ENCODE measurements at regions not wholly inside any gene's neighbourhood (a gene's known extent, or its start where the extent isn't known, plus 50 kb on each side); places are given as distances from the start of the nearest gene placed in this dataset.
"Not testable (repeated sequence)": the region's sequence is repeated elsewhere in the genome, so short reads cannot be mapped to it uniquely, and the experiment has no call there.

GRCh38 chr22:27314276-27314807 is 487.2 kb downstream of the MN1 start:
- intact Hi-C loops (cut with DNase I): no loop called here
- TF ChIP-seq POLR2A (IDR thresholded peaks at IDR 0.05) (no peak), POLR2AphosphoS5 (IDR thresholded peaks at IDR 0.05; ENCODE audit: insufficient read depth in 1 of 2, low read depth in 1 of 2) (no peak), CTCF (IDR thresholded peaks at IDR 0.05) (no peak)
- DNase-seq (ENCODE audit: extremely low spot score in 2 of 2): no peak
- H3K4me1 ChIP-seq: no peaks in the 10 kb centered on the region
- H3K27me3 ChIP-seq: no peaks in the 10 kb centered on the region
- H3K9me3 ChIP-seq: no peaks in the 10 kb centered on the region
- H3K27ac ChIP-seq: no peak overlapping the region
- H3K4me3 ChIP-seq: no peak overlapping the region
- no peaks in the 10 kb centered on the region for H3K36me3 ChIP-seq

DNA sequence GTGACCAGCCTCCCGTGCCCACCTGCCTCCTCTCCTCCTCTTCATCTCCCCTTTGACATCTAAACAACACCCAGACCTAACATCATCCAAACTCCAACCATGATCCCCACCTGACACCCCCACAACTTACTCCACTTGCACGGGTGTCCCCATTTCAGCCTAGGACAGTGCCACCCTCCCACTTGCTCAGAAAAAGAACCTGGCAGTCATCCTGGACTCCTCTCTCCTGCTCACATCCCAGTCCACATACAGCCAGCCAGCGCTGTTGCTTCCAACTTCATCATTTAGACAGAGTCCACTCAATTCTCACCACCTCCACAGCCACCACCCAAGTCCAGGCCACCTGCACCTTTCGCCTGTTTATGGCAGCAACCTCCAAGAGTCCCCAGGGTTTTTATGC is 485.7 kb downstream of the MN1 start:
- Histone ChIP-seq H3K36me3 (no peaks in the 10 kb centered on the region), H3K4me1 (no peaks in the 10 kb centered on the region), H3K9me3 (no peaks in the 10 kb centered on the region), H3K27me3 (no peaks in the 10 kb centered on the region), H3K4me3 (no peak overlapping the region), H3K27ac (no peak overlapping the region)
- DNase-seq (ENCODE audit: extremely low spot score in 2 of 2): no peak
- TF ChIP-seq POLR2AphosphoS5 (IDR thresholded peaks at IDR 0.05; ENCODE audit: insufficient read depth in 1 of 2, low read depth in 1 of 2): no peak
- intact Hi-C loops (cut with DNase I): no loop called here

- Histone ChIP-seq H3K27ac (no peak overlapping the region), H3K36me3 (no peaks in the 10 kb centered on the region), H3K4me1 (no peaks in the 10 kb centered on the region), H3K4me3 (no peak overlapping the region), H3K9me3 (no peaks in the 10 kb centered on the region), H3K27me3 (no peaks in the 10 kb centered on the region)
- TF ChIP-seq POLR2AphosphoS5 (IDR thresholded peaks at IDR 0.05; ENCODE audit: insufficient read depth in 1 of 2, low read depth in 1 of 2): no peak
- no peak for TF ChIP-seq CTCF (IDR thresholded peaks at IDR 0.05)
- TF ChIP-seq POLR2A (IDR thresholded peaks at IDR 0.05): no peak
- intact Hi-C loops (cut with DNase I): no loop called here
- no peak for DNase-seq (ENCODE audit: extremely low spot score in 2 of 2)
Observed at GRCh38 chr22:27317096-27317495, 484.5 kb downstream of the MN1 start.

DNA sequence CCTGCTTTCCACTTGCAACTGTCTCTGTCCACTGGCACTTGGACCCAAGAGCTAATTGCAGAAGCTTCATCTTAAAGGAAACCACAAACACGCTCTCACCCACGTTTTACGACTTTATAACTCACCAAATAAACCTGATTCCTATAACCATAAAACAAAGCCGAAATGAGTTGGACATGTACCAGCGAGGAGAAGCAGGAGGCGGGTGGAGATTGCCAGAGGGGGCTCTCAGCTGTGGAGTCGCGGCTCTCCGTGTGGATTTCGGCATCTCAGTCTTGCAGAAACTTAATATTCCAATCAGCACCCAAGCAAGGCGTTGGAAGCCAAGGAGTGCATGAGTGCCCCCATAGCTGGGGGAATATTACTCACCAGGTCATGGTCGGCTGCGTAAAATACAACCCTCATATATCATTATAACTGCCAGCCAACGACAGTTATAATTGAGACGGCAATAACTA is 483.6 kb downstream of the MN1 start:
- H3K27ac ChIP-seq: no peak overlapping the region
- no peaks in the 10 kb centered on the region for H3K4me1 ChIP-seq
- no peaks in the 10 kb centered on the region for H3K9me3 ChIP-seq
- intact Hi-C loops (cut with DNase I): no loop called here
- H3K4me3 ChIP-seq: no peak overlapping the region
- no peaks in the 10 kb centered on the region for H3K27me3 ChIP-seq
- H3K36me3 ChIP-seq: no peaks in the 10 kb centered on the region
- TF ChIP-seq POLR2AphosphoS5 (IDR thresholded peaks at IDR 0.05; ENCODE audit: insufficient read depth in 1 of 2, low read depth in 1 of 2) (no peak), CTCF (IDR thresholded peaks at IDR 0.05) (no peak), POLR2A (IDR thresholded peaks at IDR 0.05) (no peak)
- DNase-seq (ENCODE audit: extremely low spot score in 2 of 2): no peak

- H3K27ac ChIP-seq: no peak overlapping the region
- intact Hi-C loops (cut with DNase I): no loop called here
- H3K4me3 ChIP-seq: no peak overlapping the region
- TF ChIP-seq CTCF (IDR thresholded peaks at IDR 0.05): no peak
- no peaks in the 10 kb centered on the region for H3K36me3 ChIP-seq
- H3K27me3 ChIP-seq: no peaks in the 10 kb centered on the region
- no peaks in the 10 kb centered on the region for H3K4me1 ChIP-seq
- no peaks in the 10 kb centered on the region for H3K9me3 ChIP-seq
- DNase-seq (ENCODE audit: extremely low spot score in 2 of 2): no peak
Observed at GRCh38 chr22:27318516-27318915, 483.0 kb downstream of the MN1 start.

DNA sequence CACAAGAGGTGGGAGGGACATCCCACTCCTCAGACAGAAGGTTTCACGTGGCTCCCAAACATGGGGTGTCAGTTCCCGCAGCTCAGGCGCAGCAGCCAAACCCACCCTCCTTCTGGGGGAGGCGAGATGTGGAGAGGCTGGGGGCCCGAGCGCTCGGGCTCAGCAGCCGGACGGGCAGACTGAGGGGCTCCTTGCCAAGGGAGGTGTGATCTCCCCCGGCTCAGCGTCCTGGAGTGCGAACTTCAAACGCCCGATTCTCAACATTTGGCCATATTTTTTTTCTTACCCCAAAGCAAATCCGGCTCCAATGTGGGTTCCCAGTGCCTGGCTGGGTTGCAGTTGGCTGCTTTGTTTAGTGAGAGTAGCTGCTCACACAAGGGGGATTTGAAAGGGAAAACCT is 477.9 kb downstream of the MN1 start:
- Histone ChIP-seq H3K9me3 (no peaks in the 10 kb centered on the region), H3K27ac (no peak overlapping the region), H3K4me1 (no peaks in the 10 kb centered on the region), H3K27me3 (no peaks in the 10 kb centered on the region), H3K4me3 (no peak overlapping the region), H3K36me3 (no peaks in the 10 kb centered on the region)
- no peak for TF ChIP-seq POLR2A (IDR thresholded peaks at IDR 0.05)
- no peak for TF ChIP-seq POLR2AphosphoS5 (IDR thresholded peaks at IDR 0.05; ENCODE audit: insufficient read depth in 1 of 2, low read depth in 1 of 2)
- no peak for TF ChIP-seq CTCF (IDR thresholded peaks at IDR 0.05)
- intact Hi-C loops (cut with DNase I): no loop called here
- DNase-seq (ENCODE audit: extremely low spot score in 2 of 2): no peak

DNA sequence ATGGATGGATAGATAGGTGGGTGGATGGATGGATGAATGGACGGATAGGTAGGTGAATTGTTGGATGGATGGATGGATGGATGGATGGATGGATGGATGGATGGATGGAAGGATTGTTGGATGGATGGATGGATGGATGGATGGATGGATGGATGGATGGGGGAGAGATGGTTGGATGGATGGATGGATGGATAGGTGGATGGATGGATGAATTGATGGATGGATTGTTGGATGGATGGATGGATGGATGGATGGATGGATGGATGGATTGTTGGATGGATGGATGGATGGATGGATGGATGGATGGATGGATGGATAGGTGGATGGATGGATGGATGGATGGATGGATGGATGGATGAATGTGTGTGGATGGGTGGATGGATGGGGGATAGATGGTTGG is 476.6 kb downstream of the MN1 start:
- H3K4me1 ChIP-seq; intact Hi-C loops (cut with DNase I); H3K9me3 ChIP-seq; H3K4me3 ChIP-seq; DNase-seq (ENCODE audit: extremely low spot score in 2 of 2); H3K27me3 ChIP-seq; H3K36me3 ChIP-seq; H3K27ac ChIP-seq: not testable (repeated sequence)

Measured in vagina (tissue), 2 donors.